NT2/D1 (cell line): ENCODE measurements at regions not wholly inside any gene's neighbourhood (a gene's known extent, or its start where the extent isn't known, plus 50 kb on each side); places are given as distances from the start of the nearest gene placed in this dataset.

Source experiments
- DNase-seq: peaks from one replicate; pipeline ENCODE4 v3.0.0-alpha.2; 2011; ENCODE audit warnings: low read depth, low spot score
- H3K27me3 ChIP-seq: 2 replicates; pipeline ENCODE4 v1.6.0; 2011; ENCODE audit warnings: mild to moderate bottlenecking; ENCODE audit not compliant: insufficient read length, insufficient read depth
- H3K36me3 ChIP-seq: 2 replicates; pipeline ENCODE4 v1.6.1; 2011; ENCODE audit warnings: mild to moderate bottlenecking, low read length, mixed read lengths; ENCODE audit not compliant: insufficient read depth, insufficient read length
- H3K4me1 ChIP-seq: 2 replicates; pipeline ENCODE4 v1.5.1; 2011; ENCODE audit not compliant: insufficient read depth, insufficient read length
- H3K4me3 ChIP-seq: 2 replicates; pipeline ENCODE4 v1.5.1; 2011; ENCODE audit warnings: low read depth; ENCODE audit not compliant: insufficient read length
- H3K9ac ChIP-seq: 2 replicates; pipeline ENCODE4 v1.6.0; 2011; ENCODE audit warnings: low read depth; ENCODE audit not compliant: insufficient read length
- H3K9me3 ChIP-seq: 2 replicates; pipeline ENCODE4 v1.5.1; 2011; ENCODE audit warnings: mild to moderate bottlenecking, low read length; ENCODE audit not compliant: insufficient read depth
- SUZ12 ChIP-seq: IDR thresholded peaks from 2 replicates; pipeline ENCODE4 v1.6.1; 2011; ENCODE audit not compliant: insufficient read length, insufficient read depth; ENCODE audit errors: extremely low read depth
- YY1 ChIP-seq: IDR thresholded peaks from 2 replicates; pipeline ENCODE4 v1.6.1; 2011; ENCODE audit not compliant: insufficient read length, insufficient read depth
- ZNF274 ChIP-seq: IDR thresholded peaks from 2 replicates; pipeline ENCODE4 v1.6.1; 2011; ENCODE audit warnings: mild to moderate bottlenecking, low read depth, low read length

GRCh38 chr13:24004142-24004899 is 107.0 kb upstream of the C1QTNF9B start:
- Histone ChIP-seq H3K9ac (no peak overlapping the region), H3K4me1 (no peaks in the 10 kb centered on the region), H3K27me3 (no peaks in the 10 kb centered on the region), H3K36me3 (no peaks in the 10 kb centered on the region), H3K9me3 (no peaks in the 10 kb centered on the region), H3K4me3 (no peak overlapping the region)
- no peak for DNase-seq
- TF ChIP-seq ZNF274 (no peak), SUZ12 (no peak), YY1 (no peak)

- no peak for TF ChIP-seq YY1
- no peak for TF ChIP-seq SUZ12
- TF ChIP-seq ZNF274 = no peak
- Histone ChIP-seq H3K4me3 (no peak overlapping the region), H3K9me3 (no peaks in the 10 kb centered on the region), H3K4me1 (no peaks in the 10 kb centered on the region), H3K9ac (no peak overlapping the region), H3K36me3 (no peaks in the 10 kb centered on the region), H3K27me3 (no peaks in the 10 kb centered on the region)
- DNase-seq = no peak
These were observed 107.7 kb upstream of the C1QTNF9B start for GRCh38 chr13:24004971-24005370.

- no peaks in the 10 kb centered on the region for H3K27me3 ChIP-seq
- no peak overlapping the region for H3K9ac ChIP-seq
- no peak for TF ChIP-seq YY1
- no peak for TF ChIP-seq SUZ12
- TF ChIP-seq ZNF274 = no peak
- no peaks in the 10 kb centered on the region for H3K36me3 ChIP-seq
- DNase-seq = no peak
- no peaks in the 10 kb centered on the region for H3K4me1 ChIP-seq
- H3K4me3 ChIP-seq = no peak overlapping the region
- peaks cover 5% of the 10 kb centered on the region; the same call in 1 of the 2 replicates for H3K9me3 ChIP-seq
These were observed 108.5 kb upstream of the C1QTNF9B start for GRCh38 chr13:24005755-24006281.

- Histone ChIP-seq H3K9ac (no peak overlapping the region), H3K36me3 (no peaks in the 10 kb centered on the region), H3K4me3 (no peak overlapping the region), H3K27me3 (no peaks in the 10 kb centered on the region), H3K9me3 (peaks cover 5% of the 10 kb centered on the region; the same call in 1 of the 2 replicates), H3K4me1 (no peaks in the 10 kb centered on the region)
- no peak for DNase-seq
- no peak for TF ChIP-seq YY1
These were observed 109.4 kb upstream of the C1QTNF9B start for GRCh38 chr13:24006520-24007248.

- no peaks in the 10 kb centered on the region for H3K27me3 ChIP-seq
These were observed 110.8 kb upstream of the C1QTNF9B start for GRCh38 chr13:24007979-24008620.

GRCh38 chr13:24008679-24009078 is 111.4 kb upstream of the C1QTNF9B start:
- H3K9me3 ChIP-seq = peaks cover 5% of the 10 kb centered on the region; the same call in 1 of the 2 replicates
- no peaks in the 10 kb centered on the region for H3K4me1 ChIP-seq
- TF ChIP-seq SUZ12 = no peak
- TF ChIP-seq YY1 = no peak
- TF ChIP-seq ZNF274 = no peak
- DNase-seq = no peak
- H3K9ac ChIP-seq = no peak overlapping the region
- H3K4me3 ChIP-seq = no peak overlapping the region
- H3K36me3 ChIP-seq = no peaks in the 10 kb centered on the region
- no peaks in the 10 kb centered on the region for H3K27me3 ChIP-seq

More at GRCh38 chr13:24007979-24008620, 110.8 kb upstream of the C1QTNF9B start:
- H3K9me3 ChIP-seq = peaks cover 5% of the 10 kb centered on the region; the same call in 1 of the 2 replicates
- no peak overlapping the region for H3K9ac ChIP-seq
- no peak overlapping the region for H3K4me3 ChIP-seq
- no peak for DNase-seq
- H3K36me3 ChIP-seq = no peaks in the 10 kb centered on the region
- H3K4me1 ChIP-seq = no peaks in the 10 kb centered on the region
- TF ChIP-seq ZNF274 (no peak), YY1 (no peak), SUZ12 (no peak)

- Histone ChIP-seq H3K9me3 (peaks cover 5% of the 10 kb centered on the region; the same call in 1 of the 2 replicates), H3K36me3 (no peaks in the 10 kb centered on the region), H3K4me1 (no peaks in the 10 kb centered on the region), H3K27me3 (no peaks in the 10 kb centered on the region), H3K9ac (no peak overlapping the region), H3K4me3 (no peak overlapping the region)
- no peak for DNase-seq
- TF ChIP-seq YY1 (no peak), SUZ12 (no peak), ZNF274 (no peak)
These were observed 114.0 kb upstream of the C1QTNF9B start for GRCh38 chr13:24011266-24011665.
